Mammary epithelial cell (primary cell): ENCODE measurements at regions not wholly inside any gene's neighbourhood (a gene's known extent, or its start where the extent isn't known, plus 50 kb on each side); places are given as distances from the start of the nearest gene placed in this dataset.

Experiments used
- EZH2 ChIP-seq: IDR thresholded peaks from 2 replicates; pipeline ENCODE4 v1.6.1; 2012; ENCODE audit warnings: low read length, inconsistent platforms, borderline replicate concordance
- TF ChIP-seq, protein P1 (sequence below), 2 donors: IDR thresholded peaks in 1 of 2; conservative IDR thresholded peaks in 1 of 2; 2 replicates each; pipeline ENCODE4 v1.5.1; 2011 to 2012; ENCODE audit warnings: inconsistent platforms in 2 of 2, low read length in 2 of 2, mild to moderate bottlenecking in 2 of 2, control low read depth in 1 of 2, low read depth in 1 of 2; ENCODE audit not compliant: insufficient read depth in 1 of 2; ENCODE audit errors: extremely low read depth in 1 of 2

DNA sequence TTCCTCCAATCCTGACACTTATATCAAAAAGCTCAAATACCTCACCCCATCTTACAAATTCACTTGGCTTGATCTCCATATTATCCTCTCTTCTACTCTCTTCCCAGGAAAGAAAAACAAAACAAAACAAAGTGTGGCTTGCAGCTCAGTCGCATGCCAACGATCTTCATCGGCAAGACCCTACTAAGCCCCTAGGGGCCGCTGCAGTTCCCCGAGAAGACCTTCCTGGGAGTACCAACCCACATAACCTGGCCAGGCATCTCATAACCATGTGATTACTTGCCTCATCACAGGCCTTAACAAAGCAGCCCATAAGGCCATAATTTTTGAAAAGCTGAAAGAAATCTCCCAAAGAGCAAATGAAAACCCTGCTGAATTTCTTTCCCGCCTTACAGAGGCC is 103.7 kb downstream of the ZNF92 start:
- TF ChIP-seq, protein P1, sequence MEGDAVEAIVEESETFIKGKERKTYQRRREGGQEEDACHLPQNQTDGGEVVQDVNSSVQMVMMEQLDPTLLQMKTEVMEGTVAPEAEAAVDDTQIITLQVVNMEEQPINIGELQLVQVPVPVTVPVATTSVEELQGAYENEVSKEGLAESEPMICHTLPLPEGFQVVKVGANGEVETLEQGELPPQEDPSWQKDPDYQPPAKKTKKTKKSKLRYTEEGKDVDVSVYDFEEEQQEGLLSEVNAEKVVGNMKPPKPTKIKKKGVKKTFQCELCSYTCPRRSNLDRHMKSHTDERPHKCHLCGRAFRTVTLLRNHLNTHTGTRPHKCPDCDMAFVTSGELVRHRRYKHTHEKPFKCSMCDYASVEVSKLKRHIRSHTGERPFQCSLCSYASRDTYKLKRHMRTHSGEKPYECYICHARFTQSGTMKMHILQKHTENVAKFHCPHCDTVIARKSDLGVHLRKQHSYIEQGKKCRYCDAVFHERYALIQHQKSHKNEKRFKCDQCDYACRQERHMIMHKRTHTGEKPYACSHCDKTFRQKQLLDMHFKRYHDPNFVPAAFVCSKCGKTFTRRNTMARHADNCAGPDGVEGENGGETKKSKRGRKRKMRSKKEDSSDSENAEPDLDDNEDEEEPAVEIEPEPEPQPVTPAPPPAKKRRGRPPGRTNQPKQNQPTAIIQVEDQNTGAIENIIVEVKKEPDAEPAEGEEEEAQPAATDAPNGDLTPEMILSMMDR (conservative IDR thresholded peaks at IDR 0.05 in 1 of 2, IDR thresholded peaks at IDR 0.05 in 1 of 2; ENCODE audit: extremely low read depth in 1 of 2, insufficient read depth in 1 of 2, low read depth in 1 of 2, low read length in 2 of 2), result peak; percentile 26 to 37
- no peak for TF ChIP-seq EZH2
